Activated CD8-positive, alpha-beta T cell treated with anti-CD3 and anti-CD28 coated beads for 36 hours (primary cell): ENCODE measurements at regions not wholly inside any gene's neighbourhood (a gene's known extent, or its start where the extent isn't known, plus 50 kb on each side); places are given as distances from the start of the nearest gene placed in this dataset.

Experiments
- ATAC-seq: fragments of 200-7000 bp; cut with Tn5 transposase; one replicate; pipeline ENCODE4 v1.10.0; 2021; ENCODE audit warnings: mild to moderate bottlenecking, moderate library complexity
- CTCF ChIA-PET: fragments of 350-600 bp; sonication (Branson Sonifier 250); formaldehyde crosslinking; loops from one replicate; lab custom pipeline; 2021; ENCODE audit warnings: antibody characterized with exemption; lab: Charles Lee
- POLR2A ChIA-PET: fragments of 350-600 bp; sonication (Branson Sonifier 250); formaldehyde crosslinking; loops from one replicate; lab custom pipeline; 2021; ENCODE audit warnings: antibody characterized with exemption; lab: Charles Lee
- DNase-seq: peaks from one replicate; pipeline ENCODE4 v3.0.0-alpha.2; 2020
- H3K27ac Mint-ChIP-seq: one replicate; pipeline ENCODE4 v1.8.0; 2021; ENCODE audit warnings: mild to moderate bottlenecking, mixed read lengths
- H3K27me3 Mint-ChIP-seq: one replicate; pipeline ENCODE4 v1.8.0; 2021; ENCODE audit warnings: mixed read lengths
- H3K36me3 Mint-ChIP-seq: one replicate; pipeline ENCODE4 v1.8.0; 2021; ENCODE audit warnings: low read depth, mixed read lengths
- H3K4me1 Mint-ChIP-seq: one replicate; pipeline ENCODE4 v1.8.0; 2021; ENCODE audit warnings: low read depth, mixed read lengths
- H3K4me3 Mint-ChIP-seq: one replicate; pipeline ENCODE4 v1.8.0; 2021; ENCODE audit warnings: mild to moderate bottlenecking, moderate library complexity, mixed read lengths
- H3K9me3 Mint-ChIP-seq: one replicate; pipeline ENCODE4 v1.8.0; 2021; ENCODE audit warnings: mixed read lengths
- intact Hi-C: fragments of 100-400 bp; cut with micrococcal nuclease; formaldehyde crosslinking; loops from one replicate; pipeline ENCODE4 v1.10.0; 2022
- TF ChIP-seq, protein P1 (sequence below): fragments of 200-600 bp; IDR thresholded peaks from one replicate; pipeline ENCODE4 v1.8.0; 2022; ENCODE audit warnings: antibody characterized with exemption, mild to moderate bottlenecking

DNA sequence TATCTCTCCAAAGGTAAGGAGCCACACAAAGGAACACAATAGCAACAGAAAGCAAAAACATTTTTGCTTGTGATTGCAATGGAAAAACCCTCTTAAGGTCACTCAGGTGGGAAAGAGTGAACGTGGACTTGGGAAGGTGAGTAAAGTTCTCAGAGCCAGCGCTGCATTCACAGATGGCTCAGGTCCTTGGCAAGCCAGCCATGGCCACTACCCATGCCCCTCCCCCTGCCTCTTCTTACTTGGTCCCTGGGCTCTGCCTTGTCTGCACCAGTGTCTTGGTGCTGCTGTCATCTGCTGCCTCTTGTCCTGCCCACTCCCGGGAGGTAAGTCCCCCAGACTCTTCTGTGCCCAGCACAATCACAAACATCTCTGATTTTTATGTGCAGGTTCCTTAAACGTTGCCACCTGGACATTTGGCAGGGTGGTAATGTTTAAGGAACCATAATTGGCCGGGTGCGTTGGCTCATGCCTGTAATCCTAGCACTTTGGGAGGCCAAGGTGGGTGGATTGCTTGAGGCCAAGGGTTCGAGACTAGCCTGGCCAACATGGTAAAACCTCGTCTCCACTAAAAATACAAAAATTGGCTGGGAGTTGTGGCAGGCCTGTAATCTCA is 74.6 kb downstream of the FEM1C start:
- Mint-ChIP-seq H3K27ac (no peak overlapping the region), H3K9me3 (no peaks in the 10 kb centered on the region), H3K4me1 (no peaks in the 10 kb centered on the region), H3K4me3 (no peak overlapping the region), H3K27me3 (peaks cover 21% of the 10 kb centered on the region), H3K36me3 (no peaks in the 10 kb centered on the region)
- ChIA-PET POLR2A (no interaction called here), CTCF (interaction anchor here (1.0 kb wide), 1 partner anchor 11 kb away, joined by 4 read pairs; no protein-coding TSS in a partner anchor)
- DNase-seq (no peak), ATAC-seq (no peak)
- intact Hi-C loops = no loop called here
- TF ChIP-seq, protein P1, sequence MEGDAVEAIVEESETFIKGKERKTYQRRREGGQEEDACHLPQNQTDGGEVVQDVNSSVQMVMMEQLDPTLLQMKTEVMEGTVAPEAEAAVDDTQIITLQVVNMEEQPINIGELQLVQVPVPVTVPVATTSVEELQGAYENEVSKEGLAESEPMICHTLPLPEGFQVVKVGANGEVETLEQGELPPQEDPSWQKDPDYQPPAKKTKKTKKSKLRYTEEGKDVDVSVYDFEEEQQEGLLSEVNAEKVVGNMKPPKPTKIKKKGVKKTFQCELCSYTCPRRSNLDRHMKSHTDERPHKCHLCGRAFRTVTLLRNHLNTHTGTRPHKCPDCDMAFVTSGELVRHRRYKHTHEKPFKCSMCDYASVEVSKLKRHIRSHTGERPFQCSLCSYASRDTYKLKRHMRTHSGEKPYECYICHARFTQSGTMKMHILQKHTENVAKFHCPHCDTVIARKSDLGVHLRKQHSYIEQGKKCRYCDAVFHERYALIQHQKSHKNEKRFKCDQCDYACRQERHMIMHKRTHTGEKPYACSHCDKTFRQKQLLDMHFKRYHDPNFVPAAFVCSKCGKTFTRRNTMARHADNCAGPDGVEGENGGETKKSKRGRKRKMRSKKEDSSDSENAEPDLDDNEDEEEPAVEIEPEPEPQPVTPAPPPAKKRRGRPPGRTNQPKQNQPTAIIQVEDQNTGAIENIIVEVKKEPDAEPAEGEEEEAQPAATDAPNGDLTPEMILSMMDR = no peak

DNA sequence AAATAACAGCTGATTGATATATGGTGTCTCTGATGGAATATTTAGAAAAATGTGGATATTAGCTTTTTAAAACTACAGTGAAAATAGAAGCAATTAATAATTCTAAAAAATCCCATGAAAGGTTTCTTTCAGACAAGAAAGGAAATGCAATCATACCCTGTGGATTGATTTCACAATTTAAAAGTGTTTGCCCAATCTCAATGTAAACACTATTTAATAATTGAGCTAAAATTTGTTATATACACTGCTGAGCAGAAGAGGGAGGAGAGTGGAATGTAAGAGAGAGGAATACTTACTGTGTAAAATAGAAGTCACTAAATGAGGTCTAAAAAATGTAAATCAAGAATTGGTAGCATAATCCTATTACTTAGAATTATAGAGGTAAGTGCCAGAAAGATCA is 76.9 kb downstream of the FEM1C start:
- H3K4me1 Mint-ChIP-seq = peaks cover 4% of the 10 kb centered on the region
- H3K4me3 Mint-ChIP-seq = no peak overlapping the region
- H3K36me3 Mint-ChIP-seq = no peaks in the 10 kb centered on the region
- ChIA-PET POLR2A (no interaction called here), CTCF (no interaction called here)
- intact Hi-C loops = no loop called here
- no peaks in the 10 kb centered on the region for H3K9me3 Mint-ChIP-seq
- TF ChIP-seq, protein P1 = no peak
- DNase-seq = no peak
- ATAC-seq = no peak
- H3K27me3 Mint-ChIP-seq = peaks cover 28% of the 10 kb centered on the region
- no peak overlapping the region for H3K27ac Mint-ChIP-seq

DNA sequence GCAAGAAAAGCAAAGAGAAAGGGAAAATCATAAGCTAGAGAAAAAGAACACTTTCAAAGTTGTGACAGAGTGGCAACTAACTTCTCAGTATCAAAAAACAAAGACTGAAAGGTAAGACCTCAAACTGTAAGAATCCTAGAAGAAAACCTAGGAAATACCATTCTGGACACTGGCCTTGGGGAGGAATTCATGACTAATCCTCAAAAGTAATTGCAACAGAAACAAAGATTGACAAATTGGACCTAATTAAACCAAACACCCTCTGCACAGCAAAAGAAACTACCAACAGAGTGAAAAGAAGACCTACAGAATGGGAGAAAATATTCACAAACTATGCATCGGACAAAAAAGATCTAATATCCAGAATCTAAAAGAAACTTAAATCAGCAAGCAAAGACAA is 79.1 kb downstream of the FEM1C start:
- peaks cover 4% of the 10 kb centered on the region for H3K4me1 Mint-ChIP-seq
- no peaks in the 10 kb centered on the region for H3K9me3 Mint-ChIP-seq
- DNase-seq = no peak
- CTCF ChIA-PET = no interaction called here
- POLR2A ChIA-PET = no interaction called here
- H3K27ac Mint-ChIP-seq = no peak overlapping the region
- no peaks in the 10 kb centered on the region for H3K36me3 Mint-ChIP-seq
- no peak overlapping the region for H3K4me3 Mint-ChIP-seq
- TF ChIP-seq, protein P1 = no peak
- intact Hi-C loops = no loop called here
- H3K27me3 Mint-ChIP-seq = peaks cover 33% of the 10 kb centered on the region
- ATAC-seq = no peak

DNA sequence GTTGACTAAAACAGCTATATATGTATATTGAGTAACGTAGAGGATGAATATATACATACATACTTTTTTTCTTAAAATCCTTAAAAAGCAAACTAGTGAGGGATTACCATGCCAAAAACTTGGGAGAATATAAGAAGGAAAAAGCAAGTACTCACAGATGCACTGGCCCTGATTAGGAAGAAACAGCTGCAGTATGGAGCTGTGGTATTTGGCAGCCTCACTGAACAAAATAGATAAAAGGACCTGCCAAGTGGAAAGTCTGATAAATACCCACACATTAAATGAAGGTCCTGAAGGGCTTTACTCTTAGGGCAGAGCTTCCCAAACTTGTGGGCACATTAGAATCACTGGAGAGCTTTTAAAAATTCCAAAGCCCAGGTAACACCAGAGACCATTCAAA is 80.6 kb downstream of the FEM1C start:
- intact Hi-C loops = loop anchor here (5.0 kb wide), 1 partner anchor 78 kb away; the partner anchor contains the start of gene FEM1C
- peaks cover 28% of the 10 kb centered on the region for H3K27me3 Mint-ChIP-seq
- no peaks in the 10 kb centered on the region for H3K36me3 Mint-ChIP-seq
- TF ChIP-seq, protein P1 = no peak
- no peak overlapping the region for H3K27ac Mint-ChIP-seq
- no peak for DNase-seq
- ATAC-seq = no peak
- H3K4me1 Mint-ChIP-seq = peaks cover 4% of the 10 kb centered on the region
- H3K4me3 Mint-ChIP-seq = no peak overlapping the region
- CTCF ChIA-PET = no interaction called here
- H3K9me3 Mint-ChIP-seq = no peaks in the 10 kb centered on the region
- POLR2A ChIA-PET = no interaction called here

DNA sequence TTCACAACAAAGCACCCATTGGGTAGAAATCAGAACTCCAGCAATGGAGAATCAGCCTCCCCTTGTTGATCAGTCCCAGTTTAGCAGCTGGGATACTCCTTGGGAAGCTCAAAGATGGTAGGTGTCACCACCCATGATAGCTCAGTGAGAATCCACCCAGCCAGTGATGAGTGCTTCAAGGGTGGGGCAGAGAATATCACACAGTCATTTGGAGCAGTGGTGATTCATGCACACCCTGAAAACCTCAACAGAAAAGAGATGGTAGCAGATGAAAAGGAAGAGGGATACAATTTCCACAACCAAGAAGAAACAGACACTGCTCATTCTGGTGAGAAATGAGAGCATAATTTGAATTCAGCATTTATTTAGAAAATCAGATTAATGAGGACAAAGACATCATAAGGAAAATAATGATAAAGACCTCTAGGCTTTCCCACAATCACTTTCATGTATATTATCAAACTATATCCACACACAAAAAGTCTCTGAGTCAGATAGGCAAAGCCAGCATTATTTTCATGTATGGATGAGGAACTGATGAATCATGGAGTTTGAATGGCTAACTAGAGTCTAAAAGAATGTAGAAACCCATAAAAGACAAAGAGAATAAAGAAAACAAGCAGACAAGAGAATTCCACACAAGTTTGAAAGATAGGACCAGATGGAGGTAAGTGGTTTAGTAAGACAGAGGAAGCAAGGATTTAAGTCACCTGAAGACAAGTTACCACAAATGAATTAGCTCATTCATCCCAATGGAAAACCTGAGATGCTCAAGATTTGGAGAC is 82.9 kb downstream of the FEM1C start:
- ChIA-PET CTCF (interaction anchor here (1.0 to 1.4 kb wide), 3 partner anchors 25 to 176 kb away, joined by 3 to 5 read pairs (median 3); no protein-coding TSS in a partner anchor), POLR2A (interaction anchor here (0.7 to 1.5 kb wide), 2 partner anchors 84 to 87 kb away, joined by 3 to 4 read pairs; no protein-coding TSS in a partner anchor)
- no peaks in the 10 kb centered on the region for H3K9me3 Mint-ChIP-seq
- H3K4me1 Mint-ChIP-seq = peaks cover 4% of the 10 kb centered on the region
- DNase-seq (peak; percentile 63), ATAC-seq (peak; percentile 90)
- no peak overlapping the region for H3K4me3 Mint-ChIP-seq
- intact Hi-C loops = loop anchor here (5.0 kb wide), 1 partner anchor 81 kb away; the partner anchor contains the start of gene FEM1C
- H3K27ac Mint-ChIP-seq = peak overlapping the region; percentile 41
- TF ChIP-seq, protein P1 = no peak
- H3K27me3 Mint-ChIP-seq = peaks cover 22% of the 10 kb centered on the region
- no peaks in the 10 kb centered on the region for H3K36me3 Mint-ChIP-seq
